Stimulated activated CD8-positive, alpha-beta memory T cell treated with anti-CD3 and anti-CD28 coated beads, Interleukin-15, amount 100 ng/mL, for 24 hours (primary cell): ENCODE measurements at regions not wholly inside any gene's neighbourhood (a gene's known extent, or its start where the extent isn't known, plus 50 kb on each side); places are given as distances from the start of the nearest gene placed in this dataset.
"Not testable (repeated sequence)": the region's sequence is repeated elsewhere in the genome, so short reads cannot be mapped to it uniquely, and the experiment has no call there.

ENCODE experiments used
- DNase-seq: peaks from one replicate; pipeline ENCODE4 v3.0.0-alpha.2; 2020; ENCODE audit warnings: low read depth

- no peak for DNase-seq
Observed at GRCh38 chr12:114616081-114616480, 67.9 kb downstream of the TBX3 start.

GRCh38 chr12:114614040-114614439 lies 69.9 kb downstream of the TBX3 start:
- DNase-seq, result no peak

- no peak for DNase-seq
Observed at GRCh38 chr12:114612062-114612461, 71.9 kb downstream of the TBX3 start.

GRCh38 chr12:114611145-114612018 lies 72.6 kb downstream of the TBX3 start:
- DNase-seq, result no peak

GRCh38 chr12:114608509-114608908 lies 75.5 kb downstream of the TBX3 start:
- no peak for DNase-seq

GRCh38 chr12:114605918-114606317 lies 78.1 kb downstream of the TBX3 start:
- no peak for DNase-seq

- no peak for DNase-seq
Observed at GRCh38 chr12:114604606-114605005, 79.4 kb downstream of the TBX3 start.

- DNase-seq, result not testable (repeated sequence)
Observed at GRCh38 chr12:114600584-114600983, 83.4 kb downstream of the TBX3 start.

GRCh38 chr12:114598111-114598510 lies 85.9 kb downstream of the TBX3 start:
- DNase-seq, result no peak

- no peak for DNase-seq
Observed at GRCh38 chr12:114592946-114593345, 91.0 kb downstream of the TBX3 start.

- DNase-seq, result no peak
Observed at GRCh38 chr12:114588061-114588460, 95.9 kb downstream of the TBX3 start.

GRCh38 chr12:114580306-114580705 lies 103.7 kb downstream of the TBX3 start:
- DNase-seq, result no peak

- DNase-seq, result no peak
Observed at GRCh38 chr12:114579389-114579788, 104.6 kb downstream of the TBX3 start.

- no peak for DNase-seq
Observed at GRCh38 chr12:114562654-114563053, 121.3 kb downstream of the TBX3 start.

- no peak for DNase-seq
Observed at GRCh38 chr12:114555451-114555850, 128.5 kb downstream of the TBX3 start.

- no peak for DNase-seq
Observed at GRCh38 chr12:114547636-114548035, 136.3 kb downstream of the TBX3 start.

GRCh38 chr12:114530417-114530816 lies 124.5 kb upstream of the TBX5 start:
- DNase-seq, result no peak

- DNase-seq, result no peak
Observed at GRCh38 chr12:114529966-114530365, 124.0 kb upstream of the TBX5 start.

- no peak for DNase-seq
Observed at GRCh38 chr12:114528766-114529165, 122.8 kb upstream of the TBX5 start.

GRCh38 chr12:114521160-114521559 lies 115.2 kb upstream of the TBX5 start:
- DNase-seq, result not testable (repeated sequence)

GRCh38 chr12:114512351-114512750 lies 106.4 kb upstream of the TBX5 start:
- DNase-seq, result no peak

- peak; percentile 16 for DNase-seq
Observed at GRCh38 chr12:114508529-114509129, 102.7 kb upstream of the TBX5 start.

- no peak for DNase-seq
Observed at GRCh38 chr12:114506651-114507050, 100.7 kb upstream of the TBX5 start.

- no peak for DNase-seq
Observed at GRCh38 chr12:114504311-114504710, 98.4 kb upstream of the TBX5 start.
